ENCODE measurements at regions not wholly inside any gene's neighbourhood (a gene's known extent, or its start where the extent isn't known, plus 50 kb on each side); places are given as distances from the start of the nearest gene placed in this dataset.

DNA sequence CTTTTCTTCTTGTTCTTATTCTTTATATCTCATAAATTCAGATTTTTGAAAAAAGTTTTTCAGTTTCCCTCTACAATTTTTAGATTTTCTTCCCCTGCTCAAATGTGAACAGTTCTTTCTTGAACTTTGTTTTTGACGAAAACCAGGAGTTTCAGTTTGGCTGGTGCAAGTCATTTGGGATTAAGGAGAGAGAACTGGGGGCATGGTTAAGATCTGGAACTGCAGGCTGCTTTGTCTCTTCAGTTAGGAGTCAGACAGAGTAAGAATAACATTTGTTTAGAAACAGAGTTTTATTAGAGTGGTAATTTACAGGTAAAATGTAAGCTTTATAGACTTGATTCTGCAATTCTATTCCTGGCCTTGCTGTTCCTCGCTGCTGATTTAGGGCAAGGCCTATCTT lies 310.5 kb upstream of the C2CD4B start:
- no peak for DNase-seq

DNA sequence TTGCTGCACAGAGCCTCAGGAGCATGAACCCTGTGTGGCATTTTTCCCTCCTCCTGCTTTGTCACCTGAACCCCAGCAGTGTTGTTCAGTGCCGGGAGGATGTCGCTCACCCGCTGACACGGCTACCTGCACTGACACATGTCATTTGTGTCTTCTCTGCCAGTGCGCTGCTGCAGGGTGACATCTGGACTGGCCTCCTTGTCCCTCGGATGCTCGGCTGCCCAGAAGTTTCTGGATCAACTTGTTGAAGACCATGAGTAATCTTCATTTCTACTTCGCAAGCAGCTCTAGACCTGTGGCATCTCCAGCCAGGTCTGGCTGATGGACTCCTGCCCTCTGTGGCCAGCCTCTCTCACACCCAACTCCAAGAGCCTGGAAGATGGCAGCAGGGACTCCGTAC lies 311.1 kb upstream of the C2CD4B start:
- no peak for DNase-seq

DNA sequence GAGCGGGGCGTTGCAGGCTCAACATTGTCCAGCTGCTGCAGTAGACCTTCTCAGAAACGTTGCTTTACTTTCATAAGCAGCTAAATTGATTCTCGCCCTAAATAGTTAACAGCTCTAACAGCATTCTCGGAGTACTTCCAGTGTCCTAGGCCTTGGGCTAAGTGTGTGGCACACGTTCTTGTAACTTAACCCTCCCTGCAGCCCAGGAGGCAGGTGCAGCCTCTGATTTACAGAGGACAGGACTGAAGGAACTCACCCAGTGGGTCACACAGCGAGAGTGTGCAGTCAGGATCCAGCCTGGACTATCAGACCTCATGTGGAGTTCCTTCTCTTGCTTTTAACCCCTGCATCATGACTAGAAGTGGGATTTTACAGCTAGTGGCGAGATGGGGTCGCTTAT lies 312.8 kb upstream of the C2CD4B start:
- no peak for DNase-seq

DNA sequence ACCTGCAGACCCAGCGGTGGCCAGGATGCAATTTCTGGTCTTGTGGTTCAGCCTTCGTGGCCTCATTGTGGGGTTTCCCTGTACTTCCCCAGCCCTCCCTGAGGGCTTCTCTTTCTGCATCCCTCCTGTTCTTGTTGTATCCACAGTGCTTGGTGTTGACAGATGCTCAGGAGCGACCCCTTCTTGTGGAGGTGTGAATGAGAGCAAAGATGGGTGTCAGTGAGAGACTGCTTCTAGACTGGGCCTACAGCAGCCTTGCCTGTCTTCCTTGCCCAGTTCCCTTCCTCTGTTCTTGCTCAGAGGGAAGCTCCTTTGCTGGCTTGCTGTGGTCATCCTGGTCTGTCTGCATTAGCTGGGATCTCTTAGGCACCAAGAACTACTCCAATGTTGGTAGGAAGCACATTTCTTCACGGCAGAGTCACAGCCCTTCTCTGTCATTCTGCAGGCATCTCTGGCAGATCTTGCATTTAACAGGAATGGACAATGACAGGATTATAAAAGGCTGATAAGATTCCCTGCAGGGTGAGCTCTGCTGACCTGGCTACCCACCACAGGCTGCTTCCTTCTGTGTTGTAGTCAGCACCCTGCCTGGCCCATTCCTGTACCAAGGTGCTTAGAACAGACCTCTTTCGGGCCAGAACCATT lies 317.8 kb upstream of the C2CD4B start:
- DNase-seq: no peak

DNA sequence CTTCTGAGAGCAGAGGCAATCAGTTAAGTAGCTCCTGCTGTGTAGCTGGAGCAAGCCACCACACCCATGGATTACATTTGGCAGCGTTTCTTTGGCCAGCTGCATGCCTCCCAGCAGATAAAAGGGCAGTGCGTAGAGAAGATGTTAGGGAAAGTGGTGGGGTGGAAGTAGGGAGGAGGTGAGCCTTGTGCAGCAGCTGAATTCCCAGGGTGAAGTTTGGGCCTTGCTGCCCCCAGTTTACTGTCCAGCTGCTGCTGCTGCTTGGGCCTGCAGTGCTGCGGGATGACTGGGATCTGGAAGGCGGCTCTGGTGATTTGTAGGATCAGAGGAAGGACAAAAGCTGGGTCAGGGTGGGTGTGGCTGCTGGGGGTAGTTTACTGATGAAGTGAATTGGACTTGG lies 318.7 kb upstream of the C2CD4B start:
- DNase-seq: no peak

DNA sequence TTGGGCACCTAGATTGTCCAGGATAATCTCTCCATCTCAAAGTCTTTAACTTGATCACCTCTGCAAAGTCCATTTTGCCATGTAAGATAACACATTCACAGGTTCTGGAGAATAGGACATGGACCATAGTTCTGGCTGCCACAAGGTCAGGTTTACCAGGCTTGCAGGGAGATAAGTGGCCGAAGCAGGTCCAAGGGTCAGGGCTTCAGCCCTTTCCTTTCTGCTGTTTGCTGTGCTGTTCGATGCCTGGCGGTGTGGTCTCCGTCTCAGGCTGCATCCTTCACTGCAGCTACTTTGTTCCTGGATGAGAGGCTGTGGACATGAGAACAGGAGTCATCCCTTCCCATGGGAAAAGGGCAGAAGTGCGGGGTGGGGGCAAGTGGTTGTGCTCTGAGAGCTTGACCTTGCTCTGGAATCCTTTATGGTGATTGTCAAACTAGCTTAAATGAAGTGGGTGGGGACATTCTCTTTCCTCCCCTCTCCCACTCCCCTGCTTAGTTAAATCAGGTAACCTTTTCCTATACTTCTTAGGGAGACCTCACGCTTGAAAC lies 320.2 kb upstream of the C2CD4B start:
- no peak for DNase-seq

DNA sequence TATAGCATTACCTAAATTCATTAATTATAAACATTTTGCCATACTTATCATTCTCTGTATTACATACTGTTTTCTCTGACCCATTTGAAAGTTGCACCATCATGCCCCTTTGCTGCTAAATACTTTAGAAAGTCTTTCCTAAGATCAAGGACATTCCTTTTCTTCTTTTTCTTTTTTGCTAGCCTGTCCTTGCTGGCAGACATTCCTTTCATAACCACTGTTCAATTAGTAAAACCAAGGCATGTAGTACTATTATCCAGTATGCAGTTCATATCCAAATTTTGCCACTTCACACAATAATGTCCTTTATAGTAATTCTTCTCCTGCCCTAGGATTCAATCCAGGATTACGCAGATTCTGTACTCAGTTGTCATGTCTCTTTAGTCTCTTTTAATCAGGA lies 321.0 kb upstream of the C2CD4B start:
- DNase-seq: no peak

DNA sequence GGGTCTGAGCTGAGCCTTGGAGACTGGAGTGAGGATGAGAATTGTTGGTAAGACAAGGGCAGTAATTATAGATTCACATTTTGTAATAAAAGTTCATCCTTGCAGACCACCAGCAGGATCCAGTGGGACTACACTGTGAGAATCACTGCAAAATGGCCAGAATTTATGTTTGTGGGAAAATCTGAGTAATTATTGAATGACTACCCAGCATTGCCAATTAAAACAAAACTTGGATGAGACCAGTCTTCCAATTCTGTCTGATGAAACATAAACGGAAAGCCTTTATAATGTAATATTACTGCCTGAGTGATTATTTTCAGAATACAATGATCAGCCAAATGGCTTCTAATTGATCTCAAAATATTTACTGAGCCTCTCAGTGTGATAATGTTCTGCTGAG lies 323.3 kb upstream of the C2CD4B start:
- DNase-seq: no peak

DNA sequence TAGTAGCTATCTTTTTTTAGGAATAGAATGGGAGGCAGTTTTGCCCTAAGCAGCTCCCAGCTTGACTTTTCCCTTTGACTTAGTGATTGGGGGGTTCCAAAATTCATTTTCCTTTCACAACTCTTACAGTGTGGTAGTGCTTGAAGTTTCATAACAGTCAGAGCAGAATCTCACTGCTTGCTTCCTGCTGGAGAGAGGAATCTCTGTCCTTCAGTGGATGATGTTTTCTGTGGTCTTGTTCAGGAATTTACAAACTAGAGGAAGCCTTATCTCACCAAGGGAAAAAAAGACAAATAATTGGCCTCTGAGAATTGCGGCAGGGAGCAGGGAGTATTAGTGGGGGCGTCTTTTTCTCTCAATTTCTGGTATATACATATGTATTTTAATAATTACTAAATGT lies 326.6 kb upstream of the C2CD4B start:
- DNase-seq: no peak

DNA sequence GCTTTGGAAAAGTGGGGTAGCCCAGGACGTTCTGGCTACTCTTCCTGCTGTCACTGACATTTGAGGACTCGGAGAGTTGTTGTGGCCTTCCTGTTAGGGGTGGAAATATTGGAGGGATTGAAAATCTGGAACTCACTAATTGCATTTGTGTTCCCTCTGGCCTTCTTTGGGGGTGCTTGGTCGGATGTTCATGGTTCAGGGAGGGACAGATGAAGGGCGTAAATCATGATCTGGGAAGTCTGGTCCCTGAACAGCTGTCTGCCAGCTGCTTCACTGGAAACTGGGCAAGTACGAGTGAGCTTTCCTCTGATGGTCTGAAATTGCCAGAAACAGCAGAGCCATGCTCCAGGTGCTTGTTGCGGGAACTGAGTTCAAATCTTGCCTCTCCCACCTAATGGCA lies 327.8 kb upstream of the C2CD4B start:
- no peak for DNase-seq

DNA sequence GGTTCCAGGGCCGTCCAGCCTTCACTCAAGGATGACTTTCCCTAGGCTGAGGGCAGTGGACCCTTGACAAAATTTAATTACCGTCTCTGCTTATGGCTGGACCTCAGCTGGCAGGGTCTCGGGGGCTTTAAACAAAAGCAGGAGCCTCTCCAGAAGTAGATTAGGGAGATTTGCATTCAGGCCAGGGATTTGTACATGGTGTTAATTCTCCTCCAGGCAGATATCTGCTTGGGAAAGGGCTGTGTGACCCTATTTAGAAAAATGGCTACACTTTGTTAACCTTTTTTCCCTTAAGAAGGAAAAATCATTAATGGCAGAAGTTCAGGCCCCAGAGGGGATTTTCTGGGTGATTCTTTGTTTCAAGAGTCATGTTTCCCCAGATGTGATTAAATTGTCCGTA lies 329.1 kb upstream of the C2CD4B start:
- no peak for DNase-seq

DNA sequence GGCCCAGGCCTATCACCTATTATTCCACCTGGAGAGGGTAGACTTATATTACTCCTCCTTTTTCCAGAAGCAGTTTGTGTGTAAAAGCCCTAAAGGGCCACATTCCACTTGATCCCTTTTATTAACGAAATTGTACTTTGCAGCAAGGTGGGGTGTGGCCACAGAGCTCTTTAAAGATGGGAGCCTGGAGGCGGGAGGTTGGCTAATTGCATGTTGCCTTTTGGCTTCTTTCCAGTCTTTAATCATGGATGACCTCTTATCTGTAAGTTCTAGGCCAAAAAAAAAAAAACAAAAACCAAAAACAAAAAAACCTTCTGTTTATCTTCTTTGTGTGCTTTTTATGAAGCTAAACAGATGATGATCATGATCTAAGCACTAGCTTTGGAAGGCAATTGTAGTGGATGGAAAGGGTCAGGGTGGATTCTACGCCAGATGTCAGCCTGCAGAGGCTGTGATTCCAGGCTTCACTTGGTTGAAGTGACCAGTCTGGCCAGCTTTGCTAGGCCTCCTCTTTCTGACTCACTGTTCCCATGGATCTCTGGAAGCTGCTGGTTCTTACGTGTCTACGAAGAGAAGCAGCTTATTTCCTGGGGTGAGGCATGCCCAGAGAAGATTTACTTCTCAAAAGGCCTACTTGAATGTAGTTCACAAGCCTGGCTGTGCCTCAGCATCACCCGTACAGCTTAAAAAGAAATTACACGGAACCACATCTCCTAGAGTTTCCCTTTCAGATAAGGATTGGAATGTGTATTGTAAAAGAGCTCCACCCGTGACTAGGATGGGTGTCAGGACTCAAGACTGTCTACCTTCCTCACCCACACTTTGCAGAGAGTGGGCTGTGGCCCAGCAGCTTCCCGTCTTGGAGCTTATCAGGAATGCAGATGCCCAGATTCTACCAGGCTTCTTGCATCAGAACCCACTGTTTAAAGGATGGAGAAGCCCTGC lies 330.9 kb upstream of the C2CD4B start:
- DNase-seq: no peak

DNA sequence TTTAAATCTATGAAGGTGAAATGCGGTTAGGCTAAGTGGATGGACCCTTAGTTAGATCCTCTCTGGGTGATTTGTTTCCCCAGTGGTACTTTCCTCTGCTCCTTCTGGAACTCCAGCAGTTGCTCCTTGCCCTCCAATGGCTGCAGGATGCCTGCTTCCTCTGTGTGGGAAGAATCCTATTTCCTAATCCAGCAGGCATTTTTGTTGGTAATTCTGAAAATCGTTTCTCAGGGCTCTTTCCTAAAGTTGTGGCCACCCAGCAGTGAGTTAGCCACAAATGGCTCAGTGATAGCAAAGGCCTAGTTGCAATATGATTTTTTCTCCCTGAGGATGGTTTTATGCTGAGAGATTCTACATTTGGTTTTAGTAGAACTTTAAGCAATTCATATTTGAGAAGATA lies 332.3 kb upstream of the C2CD4B start:
- DNase-seq: no peak

DNA sequence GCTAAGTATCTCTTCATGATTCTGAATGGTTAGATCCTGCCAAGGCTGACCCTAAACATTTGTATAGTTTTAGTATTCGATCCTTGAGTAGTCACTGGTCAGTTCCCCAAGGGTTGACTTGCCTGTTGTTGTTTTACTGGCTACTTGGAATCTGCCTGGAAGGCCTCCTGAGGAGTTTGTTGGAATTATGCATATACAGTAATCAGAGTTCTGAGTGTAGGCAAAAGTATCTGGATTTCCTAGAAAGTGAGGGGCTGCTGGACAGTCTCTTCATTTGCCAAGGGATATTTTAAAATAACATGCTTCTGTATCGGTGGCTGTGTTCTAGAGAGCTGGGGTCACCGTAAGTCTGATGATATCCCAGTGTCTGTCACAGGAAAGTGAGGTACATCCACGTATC lies 333.2 kb upstream of the C2CD4B start:
- no peak for DNase-seq

DNA sequence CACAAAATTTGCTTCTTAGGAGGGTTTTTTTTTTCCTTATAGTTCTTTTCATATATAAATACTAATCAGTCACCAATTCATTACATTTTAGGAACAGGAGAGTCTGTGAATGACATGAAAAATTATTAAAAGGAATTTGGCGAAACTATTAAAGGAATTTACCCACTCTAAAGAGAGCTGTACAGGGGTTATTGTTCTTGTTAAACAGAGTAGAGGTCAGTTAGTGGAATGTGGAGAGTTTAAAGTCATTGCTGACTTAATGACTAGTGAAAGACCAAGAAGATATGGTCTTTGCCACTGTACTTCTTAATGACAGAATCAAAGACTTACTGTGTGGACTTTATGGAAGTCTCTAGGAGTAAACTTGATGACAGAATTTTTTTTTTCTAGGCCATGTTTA lies 333.6 kb upstream of the C2CD4B start:
- DNase-seq: no peak

DNA sequence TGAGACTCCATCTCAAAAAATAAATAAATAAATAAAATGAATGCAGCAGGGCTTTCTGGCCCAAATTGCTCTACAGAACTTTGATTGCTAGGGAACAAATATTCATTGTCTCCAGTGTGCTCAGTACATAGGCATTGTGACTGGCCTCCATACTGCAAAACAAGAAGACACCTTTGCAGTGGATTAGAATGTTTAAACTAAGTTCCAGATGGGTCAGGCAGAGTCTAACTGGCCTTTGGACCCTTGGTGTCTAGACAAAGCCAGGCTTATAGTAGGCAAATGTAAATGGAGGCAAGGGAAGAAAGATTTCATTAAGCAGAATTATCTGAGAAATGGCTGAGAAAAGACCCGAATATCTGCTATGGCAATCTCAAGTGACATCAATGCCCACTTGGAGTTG lies 335.2 kb upstream of the C2CD4B start:
- DNase-seq: no peak

DNA sequence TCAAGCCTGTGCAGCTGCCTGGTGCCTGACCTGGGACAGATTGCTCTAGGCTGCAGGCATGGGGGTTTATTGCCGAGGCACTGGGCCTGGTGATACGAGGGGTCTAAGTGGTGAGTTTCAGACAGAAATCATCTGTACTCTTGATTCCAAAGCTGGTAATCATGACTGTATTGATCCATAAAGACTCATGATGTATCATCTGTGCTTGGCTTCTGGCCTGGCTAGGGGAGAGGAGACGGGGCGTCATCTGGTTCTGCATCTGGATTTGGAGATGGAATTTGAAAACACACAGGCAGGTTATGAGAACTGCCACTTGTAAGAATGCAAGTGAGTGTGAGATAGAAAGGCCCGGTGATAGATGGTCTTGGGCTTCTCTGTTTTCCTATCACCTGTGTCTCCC lies 337.4 kb upstream of the C2CD4B start:
- no peak for DNase-seq

DNA sequence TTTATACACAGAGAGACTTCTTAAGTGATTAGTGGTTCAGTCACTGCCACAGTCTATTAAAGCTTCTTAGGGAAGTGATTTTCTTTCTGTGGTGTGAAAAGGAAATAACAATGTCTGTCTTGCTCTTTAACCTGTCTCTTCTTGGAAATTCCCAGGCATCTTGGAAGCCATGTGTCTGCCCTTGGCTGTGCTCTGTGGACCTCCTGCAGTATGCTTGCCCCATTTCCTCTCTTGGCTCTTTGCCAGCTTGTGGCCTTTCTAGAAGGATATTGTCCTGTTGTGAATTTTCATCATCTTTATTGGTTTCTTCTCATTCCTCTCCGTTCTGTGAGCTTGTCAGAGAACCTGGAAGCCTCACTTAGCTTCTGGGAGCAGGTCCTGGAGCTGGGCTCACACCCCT lies 338.4 kb upstream of the C2CD4B start:
- DNase-seq: no peak

DNA sequence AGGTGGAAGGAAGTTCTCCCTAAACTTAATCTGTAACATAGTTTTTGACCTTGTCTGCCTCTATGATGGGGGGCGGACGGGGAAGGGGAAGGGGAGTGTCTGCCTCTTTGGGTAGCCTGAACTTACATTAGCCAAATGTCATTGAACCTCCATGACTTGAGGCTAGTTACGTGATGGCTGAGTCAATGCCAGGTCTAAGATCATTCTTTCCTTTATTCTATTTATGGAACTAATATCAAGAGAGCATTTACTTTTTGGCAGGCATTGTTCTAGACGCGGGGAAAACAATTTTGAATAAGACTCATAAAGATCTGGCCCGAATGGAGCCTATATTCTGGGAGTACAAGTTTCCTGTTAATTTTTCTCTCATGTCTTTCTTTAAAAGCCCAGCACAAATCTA lies 340.7 kb upstream of the C2CD4B start:
- no peak for DNase-seq

DNA sequence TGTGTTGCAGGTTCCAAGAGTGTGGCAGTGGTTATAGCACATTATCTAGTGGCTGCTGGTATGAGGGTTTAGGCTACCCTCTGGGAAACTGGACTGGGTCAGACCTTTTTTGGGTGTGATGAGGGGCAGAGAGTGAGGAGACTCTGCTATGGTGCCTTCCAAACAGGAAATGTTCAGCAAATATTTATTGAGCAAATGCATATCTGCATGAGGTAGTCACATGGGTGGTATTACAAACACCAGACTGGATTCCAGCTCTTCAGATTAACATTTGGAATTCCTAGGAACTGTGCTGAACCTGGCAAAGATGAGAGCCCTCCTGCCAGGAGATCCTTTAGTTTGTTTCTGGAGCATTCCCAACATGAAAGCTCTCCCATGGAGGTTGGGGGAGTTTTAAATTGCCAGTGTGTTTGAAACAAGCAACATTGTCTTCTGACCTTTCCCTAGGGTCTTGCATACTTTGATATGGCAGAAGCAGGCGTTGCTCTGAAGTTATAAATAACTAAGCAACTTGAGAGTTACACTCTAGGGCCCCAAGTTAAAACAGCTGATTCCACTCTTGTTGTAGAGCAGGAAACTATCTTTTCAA lies 341.2 kb upstream of the C2CD4B start:
- DNase-seq: no peak

DNA sequence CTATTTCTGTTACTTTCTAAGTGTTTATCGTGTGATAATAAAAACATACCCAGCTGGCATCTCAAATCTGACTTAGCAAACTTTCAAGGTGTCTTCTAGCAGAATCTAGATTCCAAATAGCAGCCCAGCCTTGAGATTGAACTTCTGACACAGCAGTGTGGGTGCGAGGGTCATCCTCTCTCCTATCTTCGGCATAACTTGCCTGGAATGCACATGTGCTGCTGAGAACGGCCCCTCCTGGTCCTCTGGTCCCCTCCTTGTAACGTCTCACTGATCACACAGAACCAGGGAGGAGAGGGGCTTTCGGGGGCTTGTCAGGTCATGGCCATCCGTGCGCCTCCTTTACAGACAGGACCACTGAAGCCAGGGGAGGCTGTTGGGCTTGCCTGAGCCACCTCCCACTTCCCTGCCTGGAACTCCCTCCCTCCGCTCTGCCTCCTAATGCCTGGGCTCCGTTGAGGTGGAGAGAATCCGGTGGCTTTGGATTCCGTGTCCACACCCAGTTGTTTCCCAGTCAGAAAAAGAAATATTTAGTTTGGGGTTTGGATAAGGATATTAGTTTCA lies 344.4 kb upstream of the C2CD4B start:
- no peak for DNase-seq

DNA sequence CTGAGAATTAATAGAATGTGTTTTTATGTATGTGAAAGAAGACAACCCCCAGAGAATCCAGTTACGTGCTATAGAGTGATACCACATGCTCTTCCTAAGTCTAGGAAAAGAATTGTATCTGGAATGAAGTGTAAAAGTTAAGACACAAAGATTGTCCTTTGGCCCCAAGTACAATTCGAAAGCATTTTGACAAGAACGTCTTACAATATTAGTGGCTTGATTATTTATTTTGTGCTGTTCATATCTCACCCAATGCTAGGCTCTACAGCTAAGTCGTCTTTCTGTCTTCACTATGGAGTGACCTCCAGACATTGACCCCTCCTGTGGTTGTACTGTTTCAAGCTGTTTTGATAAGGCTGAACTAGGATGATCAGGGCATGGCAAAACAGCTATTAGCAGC lies 345.7 kb upstream of the C2CD4B start:
- DNase-seq: no peak

DNA sequence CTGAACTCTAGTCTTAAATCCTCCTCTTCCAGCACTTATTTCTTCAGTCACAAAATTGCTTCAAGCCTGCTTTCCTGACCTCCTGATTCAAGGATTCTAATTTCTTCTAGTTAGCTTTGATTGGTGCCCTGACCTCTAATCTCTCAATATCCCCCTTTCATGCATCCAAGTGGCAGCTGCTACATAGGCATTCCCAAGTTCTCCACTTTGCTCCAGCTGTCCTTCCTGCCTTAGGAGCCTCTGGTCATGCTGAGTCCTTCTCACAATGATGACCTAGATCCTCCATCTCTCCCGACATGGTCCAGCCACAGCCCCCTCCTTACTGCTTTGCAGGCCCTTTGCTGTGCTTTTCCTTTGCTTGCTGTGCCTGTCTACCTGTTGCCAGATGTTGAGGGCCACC lies 347.8 kb upstream of the C2CD4B start:
- no peak for DNase-seq

DNA sequence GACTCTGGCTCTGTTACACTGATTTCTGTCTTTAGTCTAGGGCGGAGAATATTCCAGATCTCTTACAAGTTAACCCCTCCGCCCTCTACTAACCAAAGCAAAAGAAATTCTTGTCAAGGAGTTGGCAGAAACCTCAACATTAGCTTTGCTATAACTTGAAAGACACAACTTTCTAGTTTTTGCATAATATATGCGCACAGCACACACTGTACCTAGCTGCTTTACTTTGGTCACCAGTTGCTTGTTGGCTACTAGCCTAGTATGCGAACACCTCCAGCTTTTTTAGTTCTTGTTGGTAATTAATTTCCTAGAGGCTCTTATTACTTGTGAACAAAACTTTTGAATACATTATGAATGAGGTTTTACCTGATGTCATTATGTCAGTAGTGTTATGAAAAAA lies 348.8 kb upstream of the C2CD4B start:
- no peak for DNase-seq
